Stimulated activated CD4-positive, alpha-beta T cell treated with anti-CD3 and anti-CD28 coated beads, TNF-alpha, amount 100 ng/mL, for 48 hours (primary cell): ENCODE measurements at regions not wholly inside any gene's neighbourhood (a gene's known extent, or its start where the extent isn't known, plus 50 kb on each side); places are given as distances from the start of the nearest gene placed in this dataset.
"Not testable (repeated sequence)": the region's sequence is repeated elsewhere in the genome, so short reads cannot be mapped to it uniquely, and the experiment has no call there.

ENCODE experiments used
- DNase-seq, 3 donors: peaks; one replicate each; pipeline ENCODE4 v3.0.0-alpha.2; 2020; ENCODE audit warnings: low read depth in 3 of 3

GRCh38 chr11:71127806-71128205 lies 124.6 kb downstream of the SHANK2 start:
- no peak for DNase-seq

GRCh38 chr11:71126401-71126800 lies 126.0 kb downstream of the SHANK2 start:
- DNase-seq: not testable (repeated sequence)

- no peak for DNase-seq
Observed at GRCh38 chr11:71125150-71125549, 127.2 kb downstream of the SHANK2 start.

- DNase-seq: no peak
Observed at GRCh38 chr11:71124127-71124526, 128.2 kb downstream of the SHANK2 start.

- DNase-seq: no peak
Observed at GRCh38 chr11:71120471-71120896, 131.9 kb downstream of the SHANK2 start.

- no peak for DNase-seq
Observed at GRCh38 chr11:71119656-71120269, 132.6 kb downstream of the SHANK2 start.

- no peak for DNase-seq
Observed at GRCh38 chr11:71118671-71119250, 133.6 kb downstream of the SHANK2 start.

GRCh38 chr11:71117311-71117710 lies 135.1 kb downstream of the SHANK2 start:
- DNase-seq: no peak

GRCh38 chr11:71116693-71117040 lies 135.7 kb downstream of the SHANK2 start:
- no peak for DNase-seq

- no peak for DNase-seq
Observed at GRCh38 chr11:71115770-71116692, 136.3 kb downstream of the SHANK2 start.

- DNase-seq: no peak
Observed at GRCh38 chr11:71114124-71114851, 138.1 kb downstream of the SHANK2 start.

- DNase-seq: no peak
Observed at GRCh38 chr11:71112990-71113389, 139.4 kb downstream of the SHANK2 start.

- no peak for DNase-seq
Observed at GRCh38 chr11:71112454-71112853, 139.9 kb downstream of the SHANK2 start.

- DNase-seq: no peak
Observed at GRCh38 chr11:71109586-71109985, 142.8 kb downstream of the SHANK2 start.

GRCh38 chr11:71109186-71109585 lies 143.2 kb downstream of the SHANK2 start:
- no peak for DNase-seq

- DNase-seq: no peak
Observed at GRCh38 chr11:71108013-71108865, 144.1 kb downstream of the SHANK2 start.

GRCh38 chr11:71106671-71107070 lies 145.7 kb downstream of the SHANK2 start:
- DNase-seq: no peak

GRCh38 chr11:71103266-71103665 lies 149.1 kb downstream of the SHANK2 start:
- DNase-seq: no peak

- DNase-seq: no peak
Observed at GRCh38 chr11:71102251-71102995, 150.0 kb downstream of the SHANK2 start.

GRCh38 chr11:71101606-71102005 lies 150.8 kb downstream of the SHANK2 start:
- DNase-seq: no peak
